IMR-90 (cell line): ENCODE measurements at regions not wholly inside any gene's neighbourhood (a gene's known extent, or its start where the extent isn't known, plus 50 kb on each side); places are given as distances from the start of the nearest gene placed in this dataset.

Experiments used
- ATAC-seq: fragments of 200-7000 bp; cut with Tn5 transposase; 2 replicates; pipeline ENCODE4 v1.9.1; 2020; ENCODE audit warnings: low read depth, mild to moderate bottlenecking, moderate library complexity
- BruUV-seq: library from RNA; stranded (reverse); fragments of 400-500 nt; replicated peaks from 2 replicates; lab custom pipeline; 2021; lab: Mats Ljungman, UMichigan
- CTCF ChIA-PET: fragments of 300-600 bp; formaldehyde crosslinking; extraction: SDS; loops from one replicate; lab custom pipeline; 2021; ENCODE audit warnings: antibody characterized with exemption; lab: Yijun Ruan, JAX
- POLR2A ChIA-PET: fragments of 300-600 bp; sonication (Branson Sonifier 250); formaldehyde crosslinking; loops from one replicate; lab custom pipeline; 2022; ENCODE audit warnings: antibody characterized with exemption; ENCODE audit not compliant: unreplicated experiment; lab: Charles Lee
- DNase-seq: peaks from one replicate; pipeline ENCODE4 v3.0.0; 2013
- H2AFZ ChIP-seq: replicated peaks from 2 replicates; pipeline ENCODE3; 2013; ENCODE audit warnings: low read length, mild to moderate bottlenecking; ENCODE audit not compliant: poor library complexity
- H2AK5ac ChIP-seq: 2 replicates; pipeline ENCODE4 v1.6.1; 2013; ENCODE audit warnings: low read depth, low read length, inconsistent platforms
- H2AK9ac ChIP-seq: replicated peaks from 2 replicates; pipeline ENCODE3; 2013; ENCODE audit warnings: mild to moderate bottlenecking, low read depth, low read length, moderate library complexity; ENCODE audit not compliant: poor library complexity
- H2BK120ac ChIP-seq: 2 replicates; pipeline ENCODE4 v1.6.1; 2013; ENCODE audit warnings: low read depth, low read length, inconsistent platforms
- H2BK15ac ChIP-seq: 3 replicates; pipeline ENCODE4 v1.6.1; 2013; ENCODE audit warnings: low read depth, low read length, inconsistent platforms
- H2BK20ac ChIP-seq: 2 replicates; pipeline ENCODE4 v1.6.1; 2013; ENCODE audit warnings: low read depth, mild to moderate bottlenecking, inconsistent platforms, low read length, moderate library complexity
- H2BK5ac ChIP-seq: 2 replicates; pipeline ENCODE4 v1.6.1; 2013; ENCODE audit warnings: mild to moderate bottlenecking, low read depth, low read length, inconsistent platforms; ENCODE audit not compliant: poor library complexity, severe bottlenecking
- H3K14ac ChIP-seq: replicated peaks from 2 replicates; pipeline ENCODE4 v1.6.1; 2013; ENCODE audit warnings: low read depth, low read length, inconsistent platforms
- H3K18ac ChIP-seq: 2 replicates; pipeline ENCODE4 v1.6.1; 2013; ENCODE audit warnings: low read depth, low read length, control low read depth
- H3K23ac ChIP-seq: 2 replicates; pipeline ENCODE4 v1.6.1; 2013; ENCODE audit warnings: low read depth, low read length, inconsistent platforms
- H3K27ac ChIP-seq: 2 replicates; pipeline ENCODE4 v1.5.1; 2013; ENCODE audit warnings: mild to moderate bottlenecking, control low read depth, low read length; ENCODE audit not compliant: insufficient read depth
- H3K27me3 ChIP-seq: 2 replicates; pipeline ENCODE4 v1.6.1; 2013; ENCODE audit warnings: low read length; ENCODE audit not compliant: control insufficient read depth, insufficient read depth
- H3K36me3 ChIP-seq: 2 replicates; pipeline ENCODE4 v1.6.1; 2013; ENCODE audit warnings: low read length, mixed read lengths; ENCODE audit not compliant: control insufficient read depth, insufficient read depth
- H3K4ac ChIP-seq: 2 replicates; pipeline ENCODE4 v1.6.1; 2013; ENCODE audit warnings: low read depth, low read length, inconsistent platforms
- H3K4me1 ChIP-seq: 2 replicates; pipeline ENCODE4 v1.6.1; 2013; ENCODE audit warnings: low read length, mixed read lengths; ENCODE audit not compliant: control insufficient read depth, insufficient read depth
- H3K4me2 ChIP-seq: 2 replicates; pipeline ENCODE4 v1.6.1; 2013; ENCODE audit warnings: low read depth, mild to moderate bottlenecking, control low read depth, low read length, moderate library complexity
- H3K4me3 ChIP-seq: 2 replicates; pipeline ENCODE4 v1.5.1; 2013; ENCODE audit warnings: low read depth, mild to moderate bottlenecking, control low read depth, low read length, moderate library complexity; ENCODE audit not compliant: insufficient read depth
- H3K56ac ChIP-seq: 2 replicates; pipeline ENCODE4 v1.6.1; 2013; ENCODE audit warnings: low read length, inconsistent platforms; ENCODE audit not compliant: insufficient read depth; ENCODE audit errors: extremely low read depth
- H3K79me1 ChIP-seq, 2 experiments: 2 replicates each; pipeline ENCODE4 v1.6.1; 2013; ENCODE audit warnings: low read length in 2 of 2, inconsistent platforms in 1 of 2, low read depth in 1 of 2
- H3K9ac ChIP-seq: 2 replicates; pipeline ENCODE4 v1.6.1; 2013; ENCODE audit warnings: low read depth, low read length, control low read depth
- H3K9me1 ChIP-seq: 2 replicates; pipeline ENCODE4 v1.6.1; 2013; ENCODE audit warnings: low read length, inconsistent platforms; ENCODE audit not compliant: insufficient read depth
- H3K9me3 ChIP-seq: 2 replicates; pipeline ENCODE4 v1.6.1; 2013; ENCODE audit warnings: low read length; ENCODE audit not compliant: control insufficient read depth, insufficient read depth
- H4K20me1 ChIP-seq: 2 replicates; pipeline ENCODE4 v1.6.1; 2013; ENCODE audit warnings: low read length, inconsistent platforms; ENCODE audit not compliant: insufficient read depth
- H4K5ac ChIP-seq: 2 replicates; pipeline ENCODE4 v1.6.1; 2013; ENCODE audit warnings: mild to moderate bottlenecking, low read depth, low read length, control low read depth
- H4K8ac ChIP-seq, 2 experiments: 2 replicates each; pipeline ENCODE4 v1.6.1; 2013; ENCODE audit warnings: low read depth in 2 of 2, low read length in 2 of 2, control low read depth in 1 of 2, inconsistent platforms in 1 of 2
- H4K91ac ChIP-seq: 2 replicates; pipeline ENCODE4 v1.6.1; 2013; ENCODE audit warnings: low read depth, low read length, inconsistent platforms; ENCODE audit not compliant: insufficient read depth
- ELK1 ChIP-seq: fragments of 150-350 bp; IDR thresholded peaks from 2 replicates; pipeline ENCODE4 v1.6.1; 2016; ENCODE audit warnings: low read depth, mild to moderate bottlenecking, low read length, moderate library complexity, borderline replicate concordance
- MXI1 ChIP-seq: IDR thresholded peaks from 2 replicates; pipeline ENCODE4 v1.6.1; 2012; ENCODE audit warnings: low read depth, mild to moderate bottlenecking, low read length, moderate library complexity, borderline replicate concordance
- SMC3 ChIP-seq: fragments of 150-350 bp; IDR thresholded peaks from 2 replicates; pipeline ENCODE4 v1.6.1; 2016; ENCODE audit warnings: low read depth, mild to moderate bottlenecking, antibody characterized with exemption, low read length, moderate library complexity
- WGBS, 2 experiments: methylation state at CpG; one replicate each; pipeline versions ENCODE4 v1.1.5 to v1.1.7; 2013; ENCODE audit warnings: missing lambda C conversion rate in 2 of 2; ENCODE audit not compliant: insufficient read length in 1 of 2; ENCODE audit errors: extremely low coverage in 2 of 2; 5-methylcytosine and 5-hydroxymethylcytosine counted together
- dilution Hi-C: fragments of 300-500 bp; cut with HindIII; formaldehyde crosslinking; loops from one replicate; pipeline ENCODE4 v1.14.3; 2018; ENCODE audit warnings: low sequenced_read_pairs; ENCODE audit not compliant: unreplicated experiment
- in situ Hi-C: fragments of 300-500 bp; cut with MboI; formaldehyde crosslinking; loops from 3 replicates; pipeline ENCODE4 v1.14.3; 2019; ENCODE audit warnings: low sequenced_read_pairs, inconsistent platforms, mixed read lengths
- intact Hi-C: fragments of 100-400 bp; cut with micrococcal nuclease; formaldehyde crosslinking; loops from 2 replicates; pipeline ENCODE4 v1.10.0; 2022

GRCh38 chr15:38658431-38658830 lies 93.8 kb upstream of the RASGRP1 start:
- no peak for ATAC-seq

More at GRCh38 chr15:38658431-38658830, 93.8 kb upstream of the RASGRP1 start:
- Histone ChIP-seq H3K79me1 (no peaks in the 10 kb centered on the region), H3K4me1 (no peaks in the 10 kb centered on the region), H3K27me3 (peaks cover 40% of the 10 kb centered on the region), H2BK120ac (no peak overlapping the region), H4K20me1 (no peaks in the 10 kb centered on the region), H3K36me3 (no peaks in the 10 kb centered on the region), H2AFZ (no peak overlapping the region), H3K9ac (no peak overlapping the region), H2BK5ac (no peak overlapping the region), H3K4ac (no peak overlapping the region), H3K18ac (no peak overlapping the region), H4K5ac (no peak overlapping the region), H4K8ac (no peak overlapping the region), H4K91ac (no peak overlapping the region), H2BK15ac (no peak overlapping the region), H3K9me3 (no peaks in the 10 kb centered on the region), H2AK5ac (no peak overlapping the region), H3K4me3 (no peak overlapping the region), H3K27ac (no peak overlapping the region), H3K9me1 (no peaks in the 10 kb centered on the region), H2BK20ac (no peak overlapping the region), H3K4me2 (no peak overlapping the region), H3K23ac (no peak overlapping the region), H3K14ac (no peak overlapping the region), H3K56ac (no peak overlapping the region), H2AK9ac (no peak overlapping the region)
- no peak for DNase-seq
- dilution Hi-C loops = no loop called here
- CTCF ChIA-PET = no interaction called here
- BruUV-seq = no TSS peak
- in situ Hi-C loops = loop anchor here (25.0 kb wide), 1 partner anchor 471 kb away; no protein-coding TSS in a partner anchor
- TF ChIP-seq ELK1 (no peak), MXI1 (no peak), SMC3 (no peak)
- POLR2A ChIA-PET = no interaction called here
- intact Hi-C loops = no loop called here
- WGBS, 2 experiments = 88% methylated on average over 3 of the region's 5 CpGs; no CpG with 5 or more reads in 1 of the 2 experiments
